SK-N-MC (cell line): ENCODE measurements at regions not wholly inside any gene's neighbourhood (a gene's known extent, or its start where the extent isn't known, plus 50 kb on each side); places are given as distances from the start of the nearest gene placed in this dataset.

Experiments used
- EZH2 ChIP-seq: fragments of 200-600 bp; sonication (generic); IDR thresholded peaks from one replicate; pipeline ENCODE4 v1.6.1; 2017; ENCODE audit warnings: antibody characterized with exemption
- POLR2AphosphoS5 ChIP-seq: IDR thresholded peaks from 2 replicates; pipeline ENCODE4 v1.6.1; 2012; ENCODE audit warnings: mild to moderate bottlenecking, low read depth, low read length, borderline replicate concordance

- TF ChIP-seq POLR2AphosphoS5 = no peak
- no peak for TF ChIP-seq EZH2
These were observed 158.8 kb upstream of the FAM47C start for GRCh38 chrX:36849407-36849806.
